Choroid plexus epithelial cell (primary cell): ENCODE measurements at regions not wholly inside any gene's neighbourhood (a gene's known extent, or its start where the extent isn't known, plus 50 kb on each side); places are given as distances from the start of the nearest gene placed in this dataset.
"Not testable (repeated sequence)": the region's sequence is repeated elsewhere in the genome, so short reads cannot be mapped to it uniquely, and the experiment has no call there.

Experiments
- DNase-seq: peaks from one replicate; pipeline ENCODE4 v3.0.0-alpha.2; 2010; ENCODE audit warnings: low read depth
- H3K4me3 ChIP-seq: 2 replicates; pipeline ENCODE4 v1.5.1; 2011; ENCODE audit warnings: low read depth, mild to moderate bottlenecking, control low read depth, low read length, moderate library complexity
- CTCF ChIP-seq: conservative IDR thresholded peaks from 2 replicates; pipeline ENCODE4 v1.5.1; 2011; ENCODE audit warnings: low read depth, mild to moderate bottlenecking, control low read depth, inconsistent platforms, low read length, moderate library complexity

- TF ChIP-seq CTCF, result no peak
- no peak for DNase-seq
- H3K4me3 ChIP-seq, result no peak overlapping the region
Observed at GRCh38 chr12:13534242-13534641, 337.7 kb downstream of the EMP1 start.

GRCh38 chr12:13530966-13531365 lies 334.4 kb downstream of the EMP1 start:
- DNase-seq, result no peak
- no peak for TF ChIP-seq CTCF
- no peak overlapping the region for H3K4me3 ChIP-seq

- not testable (repeated sequence) for H3K4me3 ChIP-seq, DNase-seq
Observed at GRCh38 chr12:13526185-13526921, 329.8 kb downstream of the EMP1 start.

GRCh38 chr12:13523536-13524307 lies 327.2 kb downstream of the EMP1 start:
- no peak overlapping the region for H3K4me3 ChIP-seq
- no peak for DNase-seq
- TF ChIP-seq CTCF, result no peak

- DNase-seq, result not testable (repeated sequence)
Observed at GRCh38 chr12:13518034-13518433, 321.5 kb downstream of the EMP1 start.

GRCh38 chr12:13509740-13510139 lies 313.2 kb downstream of the EMP1 start:
- no peak for DNase-seq
- no peak for TF ChIP-seq CTCF

More at GRCh38 chr12:13518034-13518433, 321.5 kb downstream of the EMP1 start:
- not testable (repeated sequence) for H3K4me3 ChIP-seq

GRCh38 chr12:13505636-13506035 lies 309.1 kb downstream of the EMP1 start:
- TF ChIP-seq CTCF, result no peak
- no peak overlapping the region for H3K4me3 ChIP-seq
- no peak for DNase-seq

More at GRCh38 chr12:13509740-13510139, 313.2 kb downstream of the EMP1 start:
- no peak overlapping the region for H3K4me3 ChIP-seq

- H3K4me3 ChIP-seq, result no peak overlapping the region
- TF ChIP-seq CTCF, result no peak
- DNase-seq, result no peak
Observed at GRCh38 chr12:13505224-13505623, 308.7 kb downstream of the EMP1 start.
